ENCODE measurements at regions not wholly inside any gene's neighbourhood (a gene's known extent, or its start where the extent isn't known, plus 50 kb on each side); places are given as distances from the start of the nearest gene placed in this dataset.

DNA sequence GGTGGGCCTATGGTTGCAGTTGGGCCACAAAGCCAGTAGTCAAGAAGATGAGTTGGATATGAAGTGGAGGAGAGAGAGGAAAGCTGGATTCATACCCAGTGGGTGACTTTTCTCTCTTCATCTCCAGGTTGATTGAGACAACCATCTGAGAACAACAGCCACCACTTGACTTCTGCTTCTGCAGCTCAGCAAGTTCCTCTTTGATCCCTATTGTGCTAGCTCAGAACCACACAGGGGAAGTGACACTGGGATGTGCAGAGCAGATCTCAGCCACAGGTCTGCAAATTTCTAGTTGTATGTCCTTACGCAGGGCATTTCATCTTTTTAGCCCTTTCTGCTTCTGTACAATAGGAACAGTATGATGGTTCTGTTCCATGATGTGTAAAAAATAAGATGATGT is 459.2 kb upstream of the ARRDC4 start:
- DNase-seq (ENCODE audit: insufficient read length, low spot score) (no peak), FAIRE-seq (no peak)

GRCh38 chr15:97502038-97502437 is 458.5 kb upstream of the ARRDC4 start:
- TF ChIP-seq POLR2A (IDR thresholded peaks at IDR 0.05; ENCODE audit: low read depth, low read length) = no peak
- no peak for FAIRE-seq
- DNase-seq (ENCODE audit: insufficient read length, low spot score) = no peak

More for the DNA sequence above, 459.2 kb upstream of the ARRDC4 start:
- TF ChIP-seq POLR2A (IDR thresholded peaks at IDR 0.05; ENCODE audit: low read depth, low read length) = no peak

- no peak for TF ChIP-seq POLR2A (IDR thresholded peaks at IDR 0.05; ENCODE audit: low read depth, low read length)
- DNase-seq (ENCODE audit: insufficient read length, low spot score) = no peak
- no peak for FAIRE-seq
Observed at GRCh38 chr15:97504031-97504792, 456.3 kb upstream of the ARRDC4 start.

GRCh38 chr15:97517737-97518136 is 442.8 kb upstream of the ARRDC4 start:
- DNase-seq (ENCODE audit: insufficient read length, low spot score) (no peak), FAIRE-seq (no peak)
- no peak for TF ChIP-seq POLR2A (IDR thresholded peaks at IDR 0.05; ENCODE audit: low read depth, low read length)

DNA sequence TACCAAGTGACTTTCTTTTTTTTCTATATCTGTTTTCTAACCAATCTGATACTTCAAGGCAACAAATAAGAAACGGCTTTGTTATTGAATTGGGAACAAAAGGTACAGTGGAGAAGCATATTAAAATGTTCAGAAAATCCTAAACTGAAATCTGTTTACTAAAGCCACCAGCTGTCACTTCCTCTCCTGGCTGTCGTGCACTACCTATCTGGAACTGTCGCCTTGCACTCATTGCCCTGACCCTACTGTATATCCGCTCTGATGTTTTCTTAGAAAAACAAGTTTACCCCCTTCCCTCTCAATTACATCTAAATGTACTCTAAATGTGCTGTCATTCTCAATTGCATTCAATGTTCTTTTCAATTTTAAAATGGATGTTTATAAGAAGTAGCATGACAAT is 439.8 kb upstream of the ARRDC4 start:
- DNase-seq (ENCODE audit: insufficient read length, low spot score) (no peak), FAIRE-seq (no peak)
- TF ChIP-seq POLR2A (IDR thresholded peaks at IDR 0.05; ENCODE audit: low read depth, low read length) = no peak

DNA sequence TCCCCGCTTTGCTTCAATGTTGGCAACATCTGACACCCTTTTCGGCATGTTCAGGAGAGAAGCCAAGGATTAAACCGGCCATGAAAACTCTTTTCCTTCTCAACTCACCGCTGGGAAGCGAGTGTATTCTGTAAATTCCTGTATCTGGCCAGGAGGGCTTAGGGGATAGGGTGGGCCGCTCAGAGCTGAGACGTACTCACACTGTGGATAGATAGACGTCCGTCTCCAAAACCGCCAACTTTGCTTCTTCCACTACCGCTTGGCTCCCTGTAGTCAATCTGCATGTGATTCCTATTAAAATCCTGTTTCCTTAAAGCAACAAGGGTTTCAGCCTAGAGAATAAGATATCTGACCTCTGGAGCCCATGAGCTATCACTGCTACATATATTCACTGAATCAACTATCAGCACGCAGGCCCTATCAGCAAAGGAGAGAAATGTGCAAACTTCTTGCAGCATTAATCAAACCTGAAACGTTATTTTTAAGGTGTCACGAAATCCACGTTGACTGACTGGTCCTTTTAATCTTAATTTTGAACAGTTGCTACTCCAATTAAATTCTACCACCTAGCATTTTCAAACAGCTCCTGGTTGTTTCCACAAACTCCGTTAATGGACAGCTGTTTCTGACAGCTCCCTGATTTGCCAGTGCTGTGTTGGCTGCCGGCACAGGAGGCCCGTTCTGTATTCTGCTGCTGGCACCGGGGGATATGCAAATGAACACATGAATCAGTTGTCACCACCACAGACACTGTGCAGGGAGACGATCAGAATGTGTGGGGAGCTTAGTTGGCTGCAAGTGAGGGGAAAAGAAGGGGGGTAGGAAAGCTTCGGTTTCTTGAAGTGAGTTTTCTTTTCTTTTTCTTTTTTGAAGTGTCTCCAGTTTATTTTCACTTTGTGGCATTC is 438.9 kb upstream of the ARRDC4 start:
- no peak for FAIRE-seq
- no peak for DNase-seq (ENCODE audit: insufficient read length, low spot score)
- no peak for TF ChIP-seq POLR2A (IDR thresholded peaks at IDR 0.05; ENCODE audit: low read depth, low read length)

DNA sequence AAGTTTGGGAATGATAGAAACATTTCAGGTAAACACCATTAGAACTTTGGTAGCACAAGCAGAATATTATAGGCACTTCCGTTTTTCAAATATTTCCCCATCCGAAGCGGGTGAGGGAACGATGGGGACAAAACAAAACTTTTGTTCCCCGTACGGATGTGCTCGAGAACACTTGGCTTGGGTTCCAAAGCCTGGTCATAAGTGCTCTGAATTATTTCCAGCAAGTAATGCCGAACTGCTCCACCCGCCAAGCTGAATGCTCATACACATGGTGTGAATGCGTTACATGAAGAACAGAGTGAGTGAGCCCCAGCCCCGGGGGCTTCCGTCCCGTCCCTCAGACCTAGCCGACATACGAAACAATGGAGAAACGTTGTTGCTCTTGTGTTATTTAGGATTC is 438.2 kb upstream of the ARRDC4 start:
- FAIRE-seq = no peak
- DNase-seq (ENCODE audit: insufficient read length, low spot score) = no peak
- no peak for TF ChIP-seq POLR2A (IDR thresholded peaks at IDR 0.05; ENCODE audit: low read depth, low read length)

DNA sequence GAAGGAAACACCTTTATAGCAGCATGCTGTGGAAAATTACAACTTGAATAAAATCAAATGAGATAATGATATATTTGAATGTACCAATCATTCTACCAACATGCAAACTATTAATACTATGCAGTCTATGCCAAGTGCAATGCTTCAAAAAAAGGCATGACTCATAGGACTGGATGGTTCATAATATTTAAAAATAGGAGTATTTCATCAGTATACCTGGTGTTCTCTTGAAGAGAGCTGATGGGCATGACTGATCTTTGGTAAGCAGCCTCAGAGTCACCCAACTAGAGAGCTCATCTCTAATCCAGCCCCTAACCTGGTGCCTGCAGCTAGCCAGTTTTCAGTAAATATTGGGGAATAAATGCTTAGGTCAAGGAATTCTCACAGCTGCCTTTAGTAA is 434.7 kb upstream of the ARRDC4 start:
- no peak for FAIRE-seq
- TF ChIP-seq POLR2A (IDR thresholded peaks at IDR 0.05; ENCODE audit: low read depth, low read length) = no peak

GRCh38 chr15:97528238-97528637 is 432.3 kb upstream of the ARRDC4 start:
- no peak for DNase-seq (ENCODE audit: insufficient read length, low spot score)
- TF ChIP-seq POLR2A (IDR thresholded peaks at IDR 0.05; ENCODE audit: low read depth, low read length) = no peak
- no peak for FAIRE-seq

More for the DNA sequence above, 434.7 kb upstream of the ARRDC4 start:
- no peak for DNase-seq (ENCODE audit: insufficient read length, low spot score)

- no peak for DNase-seq (ENCODE audit: insufficient read length, low spot score)
- FAIRE-seq = no peak
- no peak for TF ChIP-seq POLR2A (IDR thresholded peaks at IDR 0.05; ENCODE audit: low read depth, low read length)
Observed at GRCh38 chr15:97545799-97546198, 414.7 kb upstream of the ARRDC4 start.

- TF ChIP-seq POLR2A (IDR thresholded peaks at IDR 0.05; ENCODE audit: low read depth, low read length) = no peak
- DNase-seq (ENCODE audit: insufficient read length, low spot score) = no peak
- no peak for FAIRE-seq
Observed at GRCh38 chr15:97547381-97547780, 413.1 kb upstream of the ARRDC4 start.

GRCh38 chr15:97561529-97561928 is 399.0 kb upstream of the ARRDC4 start:
- no peak for TF ChIP-seq POLR2A (IDR thresholded peaks at IDR 0.05; ENCODE audit: low read depth, low read length)
- no peak for DNase-seq (ENCODE audit: insufficient read length, low spot score)
- no peak for FAIRE-seq

- no peak for FAIRE-seq
- no peak for DNase-seq (ENCODE audit: insufficient read length, low spot score)
- TF ChIP-seq POLR2A (IDR thresholded peaks at IDR 0.05; ENCODE audit: low read depth, low read length) = no peak
Observed at GRCh38 chr15:97563516-97563915, 397.0 kb upstream of the ARRDC4 start.

- no peak for FAIRE-seq
- TF ChIP-seq POLR2A (IDR thresholded peaks at IDR 0.05; ENCODE audit: low read depth, low read length) = no peak
- no peak for DNase-seq (ENCODE audit: insufficient read length, low spot score)
Observed at GRCh38 chr15:97566961-97567360, 393.5 kb upstream of the ARRDC4 start.

DNA sequence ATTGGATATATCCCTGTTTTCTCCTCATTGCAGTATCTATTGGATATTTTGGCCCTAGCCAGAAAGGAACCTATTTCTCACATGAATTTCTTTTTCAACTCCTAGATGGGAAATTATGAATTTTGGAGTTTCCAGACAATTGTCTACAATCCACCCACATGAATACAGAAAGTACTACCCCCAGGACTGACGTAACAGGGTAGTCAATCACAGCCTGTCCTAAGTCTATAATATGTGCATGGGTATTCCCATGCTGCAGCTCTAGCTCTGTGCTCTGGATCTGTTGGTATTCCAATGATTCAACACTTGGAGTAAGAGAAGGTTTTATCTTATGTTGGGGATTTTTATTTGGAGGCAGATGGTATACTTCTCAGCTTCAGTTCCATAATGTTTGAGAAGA is 393.1 kb upstream of the ARRDC4 start:
- TF ChIP-seq POLR2A (IDR thresholded peaks at IDR 0.05; ENCODE audit: low read depth, low read length) = no peak
- DNase-seq (ENCODE audit: insufficient read length, low spot score) (no peak), FAIRE-seq (no peak)

All from H54 (cell line).